ENCODE measurements at regions not wholly inside any gene's neighbourhood (a gene's known extent, or its start where the extent isn't known, plus 50 kb on each side); places are given as distances from the start of the nearest gene placed in this dataset.

DNA sequence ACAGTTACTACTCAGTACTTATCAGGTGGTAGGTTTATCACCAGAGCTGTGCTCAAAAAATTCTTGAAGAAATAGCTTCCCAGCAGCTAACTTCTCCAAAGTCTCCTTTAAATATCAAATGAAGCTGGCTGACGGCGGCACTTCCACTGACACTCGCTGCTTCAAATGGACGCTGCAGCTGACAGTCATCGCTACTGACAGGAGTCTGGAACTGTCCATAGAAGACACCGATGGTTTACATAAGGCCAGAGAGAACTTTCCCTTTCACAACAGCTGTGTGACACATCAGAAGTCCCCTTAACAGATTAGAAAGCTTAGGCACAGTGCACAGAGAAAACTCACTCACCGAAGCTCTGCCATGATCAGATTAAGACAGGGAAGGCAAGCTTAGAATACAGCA lies 270.2 kb downstream of the SHOX2 start:
- TF ChIP-seq, protein P1, sequence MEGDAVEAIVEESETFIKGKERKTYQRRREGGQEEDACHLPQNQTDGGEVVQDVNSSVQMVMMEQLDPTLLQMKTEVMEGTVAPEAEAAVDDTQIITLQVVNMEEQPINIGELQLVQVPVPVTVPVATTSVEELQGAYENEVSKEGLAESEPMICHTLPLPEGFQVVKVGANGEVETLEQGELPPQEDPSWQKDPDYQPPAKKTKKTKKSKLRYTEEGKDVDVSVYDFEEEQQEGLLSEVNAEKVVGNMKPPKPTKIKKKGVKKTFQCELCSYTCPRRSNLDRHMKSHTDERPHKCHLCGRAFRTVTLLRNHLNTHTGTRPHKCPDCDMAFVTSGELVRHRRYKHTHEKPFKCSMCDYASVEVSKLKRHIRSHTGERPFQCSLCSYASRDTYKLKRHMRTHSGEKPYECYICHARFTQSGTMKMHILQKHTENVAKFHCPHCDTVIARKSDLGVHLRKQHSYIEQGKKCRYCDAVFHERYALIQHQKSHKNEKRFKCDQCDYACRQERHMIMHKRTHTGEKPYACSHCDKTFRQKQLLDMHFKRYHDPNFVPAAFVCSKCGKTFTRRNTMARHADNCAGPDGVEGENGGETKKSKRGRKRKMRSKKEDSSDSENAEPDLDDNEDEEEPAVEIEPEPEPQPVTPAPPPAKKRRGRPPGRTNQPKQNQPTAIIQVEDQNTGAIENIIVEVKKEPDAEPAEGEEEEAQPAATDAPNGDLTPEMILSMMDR (conservative IDR thresholded peaks at IDR 0.05 in 1 of 2, IDR thresholded peaks at IDR 0.05 in 1 of 2; ENCODE audit: extremely low read depth in 1 of 2, insufficient read depth in 1 of 2, low read depth in 1 of 2, low read length in 2 of 2): no peak
- no peak for TF ChIP-seq EZH2 (IDR thresholded peaks at IDR 0.05; ENCODE audit: borderline replicate concordance, low read length)

All from mammary epithelial cell (primary cell).